ENCODE measurements at regions not wholly inside any gene's neighbourhood (a gene's known extent, or its start where the extent isn't known, plus 50 kb on each side); places are given as distances from the start of the nearest gene placed in this dataset.

GRCh38 chr2:105621038-105621437 lies 123.7 kb upstream of the NCK2 start:
- no peak for DNase-seq (ENCODE audit: low read depth in 2 of 2)

- DNase-seq (ENCODE audit: low read depth in 2 of 2) = no peak
Observed at GRCh38 chr2:105618351-105618659, 126.4 kb upstream of the NCK2 start.

- DNase-seq (ENCODE audit: low read depth in 2 of 2) = no peak
Observed at GRCh38 chr2:105617631-105618350, 126.9 kb upstream of the NCK2 start.

GRCh38 chr2:105615305-105615704 lies 129.4 kb upstream of the NCK2 start:
- no peak for DNase-seq (ENCODE audit: low read depth in 2 of 2)

- DNase-seq (ENCODE audit: low read depth in 2 of 2) = no peak
Observed at GRCh38 chr2:105611811-105612424, 132.8 kb upstream of the NCK2 start.

GRCh38 chr2:105611333-105611637 lies 133.4 kb upstream of the NCK2 start:
- no peak for DNase-seq (ENCODE audit: low read depth in 2 of 2)

- no peak for DNase-seq (ENCODE audit: low read depth in 2 of 2)
Observed at GRCh38 chr2:105610576-105611332, 134.0 kb upstream of the NCK2 start.

- DNase-seq (ENCODE audit: low read depth in 2 of 2) = no peak
Observed at GRCh38 chr2:105609746-105610402, 134.8 kb upstream of the NCK2 start.

GRCh38 chr2:105607920-105608504 lies 136.7 kb upstream of the NCK2 start:
- DNase-seq (ENCODE audit: low read depth in 2 of 2) = no peak

GRCh38 chr2:105606081-105606480 lies 138.6 kb upstream of the NCK2 start:
- no peak for DNase-seq (ENCODE audit: low read depth in 2 of 2)

- DNase-seq (ENCODE audit: low read depth in 2 of 2) = no peak
Observed at GRCh38 chr2:105604938-105605337, 139.8 kb upstream of the NCK2 start.

GRCh38 chr2:105600949-105601794 lies 143.5 kb upstream of the NCK2 start:
- no peak for DNase-seq (ENCODE audit: low read depth in 2 of 2)

GRCh38 chr2:105600602-105600948 lies 144.1 kb upstream of the NCK2 start:
- DNase-seq (ENCODE audit: low read depth in 2 of 2) = no peak

GRCh38 chr2:105600037-105600442 lies 144.7 kb upstream of the NCK2 start:
- no peak for DNase-seq (ENCODE audit: low read depth in 2 of 2)

GRCh38 chr2:105598829-105599698 lies 145.6 kb upstream of the NCK2 start:
- no peak for DNase-seq (ENCODE audit: low read depth in 2 of 2)

GRCh38 chr2:105597806-105598803 lies 146.6 kb upstream of the NCK2 start:
- no peak for DNase-seq (ENCODE audit: low read depth in 2 of 2)

- DNase-seq (ENCODE audit: low read depth in 2 of 2) = no peak
Observed at GRCh38 chr2:105597011-105597805, 147.5 kb upstream of the NCK2 start.

GRCh38 chr2:105596411-105596921 lies 148.2 kb upstream of the NCK2 start:
- DNase-seq (ENCODE audit: low read depth in 2 of 2) = no peak
